KMS-11 (cell line): ENCODE measurements at regions not wholly inside any gene's neighbourhood (a gene's known extent, or its start where the extent isn't known, plus 50 kb on each side); places are given as distances from the start of the nearest gene placed in this dataset.

ENCODE experiments used
- H2AFZ ChIP-seq: fragments of 200-600 bp; sonication (generic); 2 replicates; pipeline ENCODE4 v1.6.1; 2016; ENCODE audit warnings: antibody characterized with exemption, mixed run types, low read depth
- H3K27ac ChIP-seq: fragments of 200-600 bp; sonication (generic); 2 replicates; pipeline ENCODE4 v1.6.1; 2016; ENCODE audit warnings: mild to moderate bottlenecking, mixed run types
- H3K27me3 ChIP-seq: fragments of 200-600 bp; sonication (generic); 2 replicates; pipeline ENCODE4 v1.6.1; 2017; ENCODE audit warnings: mild to moderate bottlenecking, low read depth, mixed run types, moderate library complexity; ENCODE audit not compliant: insufficient read depth
- H3K36me3 ChIP-seq: fragments of 200-600 bp; sonication (generic); 2 replicates; pipeline ENCODE4 v1.6.1; 2017; ENCODE audit warnings: mild to moderate bottlenecking, mixed run types; ENCODE audit not compliant: insufficient read depth
- H3K4me1 ChIP-seq: fragments of 200-600 bp; sonication (generic); 2 replicates; pipeline ENCODE4 v1.6.1; 2016; ENCODE audit warnings: mild to moderate bottlenecking, low read depth, mixed run types; ENCODE audit not compliant: poor library complexity, severe bottlenecking
- H3K4me2 ChIP-seq: fragments of 200-600 bp; sonication (generic); 2 replicates; pipeline ENCODE4 v1.7.0; 2016; ENCODE audit warnings: mild to moderate bottlenecking, mixed run types
- H3K4me3 ChIP-seq: fragments of 200-600 bp; sonication (generic); IDR thresholded peaks from 2 replicates; pipeline ENCODE4 v1.6.1; 2017; ENCODE audit warnings: low read depth, low read length, mixed read lengths; ENCODE audit not compliant: insufficient read depth
- H3K79me2 ChIP-seq: fragments of 200-600 bp; sonication (generic); 2 replicates; pipeline ENCODE4 v1.6.1; 2016; ENCODE audit warnings: low read depth, mixed run types; ENCODE audit not compliant: insufficient read depth
- H3K9ac ChIP-seq: fragments of 200-600 bp; sonication (generic); 2 replicates; pipeline ENCODE4 v1.6.1; 2016; ENCODE audit warnings: mild to moderate bottlenecking, mixed run types
- H4K20me1 ChIP-seq: fragments of 200-600 bp; sonication (generic); 2 replicates; pipeline ENCODE4 v1.6.1; 2016; ENCODE audit warnings: mild to moderate bottlenecking, mixed run types; ENCODE audit not compliant: insufficient read depth
- CTCF ChIP-seq: fragments of 200-600 bp; sonication (generic); conservative IDR thresholded peaks from 2 replicates; pipeline ENCODE4 v1.6.1; 2017; ENCODE audit warnings: low read depth, mild to moderate bottlenecking, antibody characterized with exemption, low read length, moderate library complexity, mixed read lengths

GRCh38 chr5:167603135-167603534 is 688.3 kb upstream of the WWC1 start:
- H3K4me1 ChIP-seq, result no peaks in the 10 kb centered on the region
- no peak overlapping the region for H2AFZ ChIP-seq
- no peak overlapping the region for H3K9ac ChIP-seq
- H3K4me2 ChIP-seq, result no peak overlapping the region
- no peaks in the 10 kb centered on the region for H3K27me3 ChIP-seq
- H3K36me3 ChIP-seq, result no peaks in the 10 kb centered on the region
- no peak overlapping the region for H3K27ac ChIP-seq
- TF ChIP-seq CTCF, result no peak
- H3K4me3 ChIP-seq, result no peak overlapping the region
- no peaks in the 10 kb centered on the region for H4K20me1 ChIP-seq
- H3K79me2 ChIP-seq, result no peaks in the 10 kb centered on the region

GRCh38 chr5:167608390-167609272 is 682.8 kb upstream of the WWC1 start:
- Histone ChIP-seq H3K9ac (no peak overlapping the region), H3K4me2 (no peak overlapping the region), H2AFZ (no peak overlapping the region), H4K20me1 (no peaks in the 10 kb centered on the region), H3K4me3 (no peak overlapping the region), H3K27ac (no peak overlapping the region), H3K27me3 (no peaks in the 10 kb centered on the region), H3K4me1 (no peaks in the 10 kb centered on the region), H3K36me3 (no peaks in the 10 kb centered on the region), H3K79me2 (no peaks in the 10 kb centered on the region)
- no peak for TF ChIP-seq CTCF

GRCh38 chr5:167614294-167615021 is 677.0 kb upstream of the WWC1 start:
- no peaks in the 10 kb centered on the region for H3K27me3 ChIP-seq
- H4K20me1 ChIP-seq, result no peaks in the 10 kb centered on the region
- no peaks in the 10 kb centered on the region for H3K4me1 ChIP-seq
- H2AFZ ChIP-seq, result no peak overlapping the region
- H3K4me2 ChIP-seq, result no peak overlapping the region
- no peak overlapping the region for H3K27ac ChIP-seq
- H3K79me2 ChIP-seq, result no peaks in the 10 kb centered on the region
- H3K36me3 ChIP-seq, result no peaks in the 10 kb centered on the region
- TF ChIP-seq CTCF, result no peak
- H3K4me3 ChIP-seq, result no peak overlapping the region
- no peak overlapping the region for H3K9ac ChIP-seq

- no peaks in the 10 kb centered on the region for H4K20me1 ChIP-seq
- no peaks in the 10 kb centered on the region for H3K79me2 ChIP-seq
- no peak overlapping the region for H3K4me3 ChIP-seq
- no peak overlapping the region for H3K9ac ChIP-seq
- no peaks in the 10 kb centered on the region for H3K27me3 ChIP-seq
- H2AFZ ChIP-seq, result no peak overlapping the region
- no peak for TF ChIP-seq CTCF
- no peak overlapping the region for H3K27ac ChIP-seq
- H3K4me2 ChIP-seq, result no peak overlapping the region
- H3K4me1 ChIP-seq, result no peaks in the 10 kb centered on the region
- no peaks in the 10 kb centered on the region for H3K36me3 ChIP-seq
Observed at GRCh38 chr5:167616043-167616890, 675.2 kb upstream of the WWC1 start.
